ENCODE measurements at regions not wholly inside any gene's neighbourhood (a gene's known extent, or its start where the extent isn't known, plus 50 kb on each side); places are given as distances from the start of the nearest gene placed in this dataset.

- TF ChIP-seq CTCF (IDR thresholded peaks at IDR 0.05; ENCODE audit: low read depth, low read length, missing control alignments) = no peak
Observed at GRCh38 chr3:18016366-18016765, 273.9 kb upstream of the TBC1D5 start.

GRCh38 chr3:18012933-18013332 lies 270.5 kb upstream of the TBC1D5 start:
- no peak for DNase-seq (ENCODE audit: extremely low read depth, low read depth)
- TF ChIP-seq CTCF (IDR thresholded peaks at IDR 0.05; ENCODE audit: low read depth, low read length, missing control alignments) = no peak
- no peak overlapping the region for H3K4me3 ChIP-seq (replicated peaks; ENCODE audit: low read depth, low read length)

More at GRCh38 chr3:18016366-18016765, 273.9 kb upstream of the TBC1D5 start:
- H3K4me3 ChIP-seq (replicated peaks; ENCODE audit: low read depth, low read length) = no peak overlapping the region
- no peak for DNase-seq (ENCODE audit: extremely low read depth, low read depth)

DNA sequence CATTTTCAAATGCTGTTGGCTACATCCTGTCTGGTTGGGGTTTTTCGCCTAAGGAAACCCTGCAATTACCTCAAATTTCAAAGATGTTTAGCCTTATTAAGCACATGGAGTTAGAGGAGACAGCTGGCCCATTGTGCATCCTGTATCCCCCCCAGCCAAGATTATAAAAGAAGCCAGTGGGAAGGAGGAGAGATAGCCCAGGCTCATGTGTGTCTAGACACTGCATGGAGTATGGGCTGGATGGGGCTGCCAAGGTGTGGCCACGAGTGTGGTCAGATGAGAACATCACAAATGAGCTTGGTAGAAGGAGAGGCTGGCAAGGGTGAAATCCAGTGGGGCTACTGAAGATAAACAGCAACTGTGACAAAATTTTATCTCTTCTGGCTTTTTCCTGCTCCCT lies 270.0 kb upstream of the TBC1D5 start:
- no peak overlapping the region for H3K4me3 ChIP-seq (replicated peaks; ENCODE audit: low read depth, low read length)
- no peak for TF ChIP-seq CTCF (IDR thresholded peaks at IDR 0.05; ENCODE audit: low read depth, low read length, missing control alignments)
- no peak for DNase-seq (ENCODE audit: extremely low read depth, low read depth)

DNA sequence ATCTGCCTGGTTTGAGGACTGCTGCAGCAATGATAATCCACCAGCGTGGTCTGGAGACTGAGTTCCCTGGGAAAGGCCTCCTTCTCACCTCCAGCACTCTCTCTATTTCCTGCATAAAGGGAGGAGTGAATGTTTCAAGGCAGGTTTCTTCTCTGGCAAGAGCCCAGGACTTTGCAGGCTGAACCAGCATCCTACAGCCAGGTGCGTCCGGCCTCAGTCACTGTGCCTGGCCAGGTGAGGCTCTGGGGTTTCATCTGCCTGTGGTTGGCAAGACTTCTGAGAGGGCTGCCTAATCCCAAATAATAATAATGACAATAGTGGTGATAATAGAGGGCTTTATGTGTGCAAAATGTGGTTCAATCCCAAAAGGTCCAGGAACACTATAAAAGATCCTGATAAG lies 269.0 kb upstream of the TBC1D5 start:
- no peak for DNase-seq (ENCODE audit: extremely low read depth, low read depth)
- TF ChIP-seq CTCF (IDR thresholded peaks at IDR 0.05; ENCODE audit: low read depth, low read length, missing control alignments) = no peak
- H3K4me3 ChIP-seq (replicated peaks; ENCODE audit: low read depth, low read length) = no peak overlapping the region

DNA sequence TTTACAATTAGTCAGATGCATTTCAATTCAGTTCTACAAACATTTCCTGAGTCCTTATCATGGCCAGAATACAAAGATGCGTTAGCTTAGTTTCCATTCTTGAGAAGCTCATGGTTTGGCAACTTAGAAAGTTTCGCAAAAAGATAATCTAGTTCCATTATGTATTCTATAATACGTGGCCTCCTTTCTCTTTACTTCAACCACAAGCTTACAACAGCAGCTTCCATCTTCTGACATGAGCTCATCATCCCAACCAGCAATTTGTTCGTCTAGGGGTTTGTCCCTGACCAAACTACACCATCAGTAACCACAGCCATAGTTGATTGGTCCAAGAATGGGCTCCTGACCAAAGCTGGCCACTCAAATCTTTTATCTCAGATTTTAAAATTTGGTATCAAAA lies 267.6 kb upstream of the TBC1D5 start:
- H3K4me3 ChIP-seq (replicated peaks; ENCODE audit: low read depth, low read length) = no peak overlapping the region
- no peak for TF ChIP-seq CTCF (IDR thresholded peaks at IDR 0.05; ENCODE audit: low read depth, low read length, missing control alignments)
- no peak for DNase-seq (ENCODE audit: extremely low read depth, low read depth)

DNA sequence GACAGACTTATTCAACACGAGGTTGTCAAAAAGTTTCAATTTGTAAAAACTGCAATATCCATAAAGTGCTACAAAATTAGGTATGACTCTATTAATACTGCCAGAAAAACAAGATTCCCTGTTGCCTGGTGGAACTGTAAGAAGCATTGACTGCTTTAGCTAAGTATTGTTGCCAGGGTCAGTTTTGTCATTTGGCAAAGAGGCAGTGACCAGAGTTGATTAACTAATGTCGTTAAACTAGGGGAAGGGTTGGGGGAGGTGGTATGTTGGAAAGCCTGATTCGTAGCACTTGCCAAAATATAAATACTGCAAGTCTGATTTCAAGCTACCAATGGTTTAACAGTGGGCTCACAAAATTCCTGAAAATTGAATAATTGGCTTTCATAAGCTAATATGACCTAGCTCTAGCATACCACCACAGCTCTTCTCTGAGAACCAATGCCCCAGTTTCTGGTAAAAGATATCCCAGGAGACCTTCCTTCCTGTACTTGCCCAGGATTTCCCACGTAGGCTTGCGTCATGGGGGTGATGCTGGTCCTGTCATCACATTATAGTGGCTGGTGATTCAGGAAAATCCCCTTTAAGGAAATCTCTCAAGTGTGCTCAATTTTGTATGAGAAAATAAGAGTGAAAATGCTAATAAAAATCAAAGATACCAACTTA lies 266.4 kb upstream of the TBC1D5 start:
- TF ChIP-seq CTCF (IDR thresholded peaks at IDR 0.05; ENCODE audit: low read depth, low read length, missing control alignments) = no peak
- no peak for DNase-seq (ENCODE audit: extremely low read depth, low read depth)
- H3K4me3 ChIP-seq (replicated peaks; ENCODE audit: low read depth, low read length) = no peak overlapping the region

- no peak overlapping the region for H3K4me3 ChIP-seq (replicated peaks; ENCODE audit: low read depth, low read length)
- no peak for DNase-seq (ENCODE audit: extremely low read depth, low read depth)
- no peak for TF ChIP-seq CTCF (IDR thresholded peaks at IDR 0.05; ENCODE audit: low read depth, low read length, missing control alignments)
Observed at GRCh38 chr3:18007980-18008379, 265.5 kb upstream of the TBC1D5 start.
